Fibroblast of gingiva (primary cell): ENCODE measurements at regions not wholly inside any gene's neighbourhood (a gene's known extent, or its start where the extent isn't known, plus 50 kb on each side); places are given as distances from the start of the nearest gene placed in this dataset.

Experiments used
- DNase-seq: peaks from one replicate; pipeline ENCODE4 v3.0.0-alpha.2; 2011; ENCODE audit warnings: low read depth

DNA sequence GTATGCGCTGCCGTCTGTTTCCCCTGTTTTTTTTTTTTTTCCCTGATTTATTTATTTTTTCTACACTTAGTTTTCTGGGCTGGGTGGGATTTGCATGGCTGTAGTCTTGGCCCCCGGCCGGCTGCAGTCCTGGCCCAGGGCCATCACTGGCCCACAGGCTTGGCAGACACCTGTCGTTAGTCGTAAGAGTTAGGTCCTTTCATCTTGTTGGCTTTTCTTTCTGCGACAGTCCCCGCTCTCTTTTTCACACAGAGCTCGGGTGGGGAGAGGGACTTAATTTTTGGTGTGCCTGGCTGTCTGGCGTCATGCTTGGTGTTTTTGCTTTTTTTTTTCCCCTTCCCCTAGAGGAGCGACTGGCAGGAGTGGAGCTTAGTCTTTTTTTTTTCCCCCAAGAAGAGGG, 183.4 kb downstream of the KLF13 start:
- DNase-seq: no peak

DNA sequence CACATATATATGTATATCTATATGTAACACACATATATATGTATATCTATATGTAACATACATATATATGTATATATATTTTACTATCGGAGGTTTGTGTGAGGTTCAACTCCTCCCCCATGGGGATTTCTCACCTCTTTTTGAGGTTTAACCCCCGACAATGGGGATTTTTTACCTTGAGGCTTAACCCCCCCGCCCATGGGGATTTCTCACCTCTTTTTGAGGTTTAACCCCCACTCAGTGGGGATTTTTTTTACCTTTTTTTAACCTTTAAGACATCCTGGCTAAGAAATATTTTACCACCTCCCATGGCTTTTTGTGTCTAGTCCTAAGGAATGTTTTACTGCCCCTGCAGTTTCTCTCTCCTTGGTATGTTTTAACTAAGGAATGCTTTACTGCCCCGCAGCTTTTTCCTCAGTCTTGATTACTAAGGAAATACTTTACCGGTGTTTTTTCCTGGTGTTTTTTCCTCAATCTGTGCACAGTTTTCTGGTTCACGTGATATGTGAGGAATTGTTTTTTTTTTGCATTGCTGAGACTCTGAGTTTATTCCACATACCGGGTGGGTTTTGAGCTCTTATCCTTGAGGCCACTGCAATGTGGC, 185.2 kb downstream of the KLF13 start:
- no peak for DNase-seq

DNA sequence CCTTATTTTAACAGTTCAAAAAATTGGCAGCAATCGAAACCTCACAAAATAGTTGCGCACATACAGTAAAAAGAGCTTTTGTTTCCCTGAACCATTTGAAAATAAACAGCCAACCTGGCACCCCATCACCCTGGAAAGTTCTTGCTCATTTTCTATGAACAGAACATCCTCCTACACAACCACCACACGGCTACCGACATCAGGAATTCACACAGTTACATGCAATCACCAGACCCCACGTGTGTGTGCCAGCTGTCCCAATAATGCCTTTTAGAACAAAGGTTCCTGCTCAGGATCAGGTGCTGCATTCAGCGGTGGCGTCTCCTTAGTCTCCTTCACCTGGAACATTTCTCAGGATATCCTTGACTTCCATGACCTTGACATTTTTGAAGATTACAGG, 186.5 kb downstream of the KLF13 start:
- no peak for DNase-seq

DNA sequence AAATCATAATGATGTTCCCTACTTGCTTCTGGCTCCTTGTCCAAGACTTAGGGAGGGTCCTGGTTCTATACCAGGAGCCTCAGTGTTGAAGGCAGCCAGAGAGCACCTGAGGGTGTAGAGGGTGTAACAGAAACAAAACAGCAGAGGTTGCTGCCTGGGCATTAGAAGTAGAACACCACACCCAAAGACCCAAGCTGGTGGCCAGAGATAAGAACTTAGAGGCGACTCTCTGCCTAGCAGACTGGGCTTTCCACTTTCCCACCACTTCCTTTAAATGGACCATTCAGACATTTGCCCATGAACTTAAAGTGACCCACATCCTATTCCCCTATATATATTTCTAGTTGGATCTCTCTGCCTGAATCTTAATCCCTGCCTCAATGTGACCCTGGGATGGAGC, 189.8 kb downstream of the KLF13 start:
- DNase-seq: no peak

DNA sequence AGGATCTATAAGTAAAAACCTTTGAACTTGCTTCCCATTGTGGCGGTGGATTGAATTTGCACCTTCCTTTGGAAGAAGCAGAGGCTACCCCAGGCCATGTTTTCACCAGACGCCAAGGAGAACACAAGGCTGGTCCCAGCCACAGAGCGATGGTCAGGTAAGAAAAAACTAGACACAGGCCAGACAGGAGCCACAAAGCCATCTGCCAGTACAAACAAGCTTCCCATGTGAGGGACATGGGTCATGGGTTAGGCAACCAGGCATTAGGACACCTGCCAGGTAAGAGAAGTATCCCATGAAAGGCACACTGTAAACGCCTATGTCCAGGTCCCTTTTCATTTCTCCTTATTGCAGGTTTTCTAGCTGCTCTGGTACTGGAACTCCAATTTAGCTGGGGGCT, 190.2 kb downstream of the KLF13 start:
- no peak for DNase-seq

DNA sequence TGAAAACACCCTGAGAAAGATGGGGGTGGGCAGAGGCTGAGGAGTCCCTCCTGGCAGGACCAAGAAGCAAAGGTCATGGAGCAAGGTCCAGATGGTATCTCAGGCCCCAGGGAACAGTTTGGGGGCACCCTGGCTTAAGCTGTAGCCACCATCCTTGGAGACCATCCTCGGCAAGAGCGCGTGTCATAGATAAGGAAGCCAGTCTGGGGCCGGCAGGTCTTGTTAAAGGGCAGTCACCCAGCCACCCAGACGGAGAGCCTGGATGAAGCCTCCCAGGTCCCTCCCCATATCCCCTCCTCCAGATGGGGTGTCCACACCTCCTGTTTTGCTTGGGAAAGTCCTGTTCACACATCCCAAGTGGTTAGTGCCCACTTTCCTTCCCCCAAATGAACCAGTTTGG, 191.1 kb downstream of the KLF13 start:
- no peak for DNase-seq

DNA sequence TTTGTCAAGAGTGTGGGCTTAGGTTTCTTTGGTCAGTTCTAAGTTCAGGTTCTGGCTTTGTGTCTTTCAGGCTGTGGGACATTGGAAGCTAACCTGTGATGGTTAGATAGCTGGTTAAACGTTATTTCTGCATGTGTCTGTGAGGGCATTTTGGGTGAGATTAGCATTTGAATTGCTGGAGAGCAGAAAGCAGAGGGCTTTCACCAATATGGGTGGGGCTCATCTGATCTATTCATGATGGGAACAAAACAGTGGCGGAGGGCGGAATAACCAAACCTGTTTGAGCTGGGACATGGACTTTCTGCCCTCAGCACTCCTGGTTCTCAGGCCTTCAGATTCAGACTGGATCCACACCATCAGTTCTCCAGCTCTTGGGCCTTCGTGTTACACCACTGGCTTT, 195.4 kb downstream of the KLF13 start:
- DNase-seq: no peak

DNA sequence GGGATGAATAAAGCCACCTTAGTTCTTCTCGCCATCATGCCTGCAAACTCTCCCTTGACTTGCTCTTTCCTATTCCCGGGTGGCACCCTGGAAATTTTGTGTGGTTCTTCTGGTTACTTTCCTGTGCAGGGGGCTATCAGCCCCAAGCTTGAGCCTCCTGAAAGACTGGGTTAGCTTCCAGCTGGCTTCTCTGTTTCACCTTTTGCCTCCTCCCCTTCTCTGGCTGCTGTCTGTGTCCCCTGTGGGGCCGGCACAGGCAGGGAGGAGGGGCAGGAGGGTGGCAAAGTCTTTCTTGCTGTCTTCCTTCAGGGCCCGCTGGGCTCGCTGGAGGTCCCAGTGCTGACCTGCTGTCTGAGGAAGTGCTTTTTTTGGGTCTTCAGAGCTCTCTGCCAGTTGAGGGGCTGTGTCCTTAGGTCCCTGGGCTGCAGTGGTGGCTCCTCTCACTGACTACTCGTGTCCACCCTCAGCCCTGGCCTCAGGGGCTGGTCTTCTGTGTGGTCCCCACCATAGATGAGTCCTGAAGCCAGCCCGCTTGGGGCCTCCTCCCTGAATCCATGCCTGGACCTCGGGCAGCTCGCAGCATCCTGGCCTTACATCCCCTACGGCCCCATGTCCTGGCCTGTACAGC, 196.5 kb downstream of the KLF13 start:
- DNase-seq: no peak

DNA sequence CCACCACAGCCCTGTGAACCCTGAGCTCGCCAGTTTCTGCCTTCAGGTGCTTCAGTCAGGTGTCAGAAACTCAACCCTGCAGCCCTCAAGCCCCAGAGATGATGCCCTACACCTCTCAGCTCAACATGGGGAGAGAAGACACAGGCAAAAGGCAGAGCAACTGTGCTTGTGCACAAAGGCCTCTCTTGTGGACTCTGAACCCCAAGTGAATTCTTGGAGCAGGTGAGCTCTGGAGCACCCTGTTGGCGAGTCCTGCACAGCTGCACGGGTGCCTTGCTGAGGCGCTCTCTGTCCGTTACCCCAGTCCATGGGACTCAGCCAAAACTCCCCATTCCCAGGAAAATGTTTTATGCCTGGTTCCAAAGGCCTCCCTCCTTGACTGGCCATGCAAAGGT, 197.0 kb downstream of the KLF13 start:
- DNase-seq: no peak

DNA sequence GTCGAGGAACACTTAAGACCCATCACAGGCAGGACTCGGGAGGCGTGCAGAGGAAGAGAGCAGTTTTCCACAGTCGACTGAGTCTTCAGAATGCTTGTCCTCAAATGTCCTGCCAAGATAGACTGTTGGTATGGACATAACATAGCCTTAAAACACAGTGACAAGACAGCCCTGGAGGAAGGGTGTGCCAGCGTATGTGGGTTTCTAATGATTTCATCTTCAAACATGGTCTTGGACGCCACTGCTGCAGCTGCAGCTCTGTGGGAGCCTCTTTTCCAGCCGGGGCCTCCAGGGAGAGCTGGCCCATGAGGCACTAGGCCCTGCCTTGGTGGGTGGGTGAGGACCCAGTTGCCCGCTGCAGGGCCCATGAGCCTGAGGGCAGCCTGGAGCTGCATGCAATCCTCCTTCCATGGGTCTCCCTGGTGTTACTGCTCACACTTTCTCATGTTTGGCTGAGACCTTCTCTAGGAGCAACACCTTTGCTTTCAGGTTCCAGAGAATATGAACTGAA, 198.6 kb downstream of the KLF13 start:
- DNase-seq: no peak

DNA sequence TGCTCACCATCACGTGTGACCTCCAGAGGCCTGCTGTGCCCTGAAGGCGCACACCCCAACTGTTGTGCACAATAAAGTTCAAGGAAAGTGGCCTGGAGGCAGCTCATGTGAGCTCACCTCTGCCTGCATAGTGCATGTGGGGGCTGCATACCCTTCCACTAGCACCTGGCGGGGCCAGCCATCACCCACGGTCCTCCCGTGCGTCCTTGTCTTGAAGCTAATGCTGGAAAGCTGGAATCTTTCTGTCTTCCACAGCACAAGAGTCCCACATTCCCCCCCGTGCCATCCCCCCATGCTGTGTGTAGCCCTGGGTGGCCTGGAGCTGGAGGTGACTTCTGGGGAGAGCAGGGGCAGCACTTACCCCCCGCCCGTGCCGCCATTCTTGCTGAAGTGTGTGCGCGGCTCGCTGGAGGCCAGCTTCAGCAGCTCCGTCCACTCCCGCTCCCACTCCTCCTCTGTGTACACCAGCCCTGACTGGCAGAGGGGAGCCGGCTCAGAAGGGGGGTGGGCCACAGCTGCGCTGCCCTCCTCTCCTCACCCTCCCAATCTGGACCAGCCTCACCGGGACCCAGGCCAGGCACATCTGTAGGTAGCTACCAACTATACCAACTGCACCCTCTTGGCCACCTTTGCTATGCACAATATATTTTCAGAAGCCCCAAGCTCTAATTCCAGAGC, 199.5 kb downstream of the KLF13 start:
- DNase-seq: no peak

DNA sequence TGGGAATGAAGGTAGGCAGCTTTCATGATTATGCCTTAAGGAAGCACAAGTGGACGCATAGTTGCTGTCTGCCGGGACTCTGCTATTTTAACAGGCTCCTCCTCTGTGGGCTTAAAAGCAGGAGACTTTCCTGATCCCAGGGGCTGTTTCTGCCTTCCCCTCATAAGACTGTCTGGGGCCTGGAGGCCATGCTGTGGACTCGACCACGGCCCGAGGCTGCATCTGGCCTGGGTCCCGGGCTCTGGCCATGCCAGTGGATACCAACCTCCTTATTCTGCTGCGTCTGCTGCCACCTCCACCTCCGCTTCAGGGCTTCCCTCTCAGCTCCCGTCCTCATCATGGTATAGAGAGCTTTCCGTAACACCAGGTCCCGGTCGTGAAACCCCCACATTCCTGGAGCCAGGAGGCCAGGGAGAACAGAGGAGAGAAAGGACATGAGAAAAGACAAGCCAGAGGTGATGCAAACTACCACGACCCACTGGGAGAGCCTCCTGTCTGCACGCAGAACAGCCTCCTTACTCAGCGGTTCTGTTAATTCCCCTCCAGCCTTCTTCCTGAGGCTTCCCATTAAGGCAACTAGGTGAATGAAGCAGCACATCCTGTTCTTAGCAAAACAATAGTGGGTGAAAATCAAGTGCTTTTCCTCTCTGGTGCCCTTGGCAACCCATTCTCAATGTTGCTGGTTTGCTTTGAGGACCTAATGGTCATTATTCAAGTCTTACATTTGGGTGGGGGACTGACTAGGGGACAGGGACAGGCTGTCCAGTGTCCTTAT, 200.5 kb downstream of the KLF13 start:
- DNase-seq: no peak

DNA sequence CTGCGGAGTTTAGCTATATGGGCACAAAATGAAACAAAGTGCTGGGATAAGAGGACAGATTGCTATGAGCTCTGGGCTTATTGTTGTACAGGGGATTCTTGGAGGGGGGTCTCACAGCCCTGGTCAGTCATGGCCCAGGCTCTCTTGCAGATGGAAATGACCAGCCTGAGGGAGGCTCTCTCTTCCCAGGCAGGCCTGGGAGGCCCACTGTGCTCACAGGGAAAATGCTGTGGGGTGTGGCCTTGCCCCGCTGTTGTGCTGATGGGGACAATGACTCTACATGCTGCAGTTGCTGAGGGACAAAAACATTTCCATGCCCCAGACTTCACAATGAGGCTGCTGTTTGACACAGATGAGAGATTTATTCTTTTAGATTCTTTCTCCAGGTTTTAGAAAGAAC, 202.2 kb downstream of the KLF13 start:
- no peak for DNase-seq

DNA sequence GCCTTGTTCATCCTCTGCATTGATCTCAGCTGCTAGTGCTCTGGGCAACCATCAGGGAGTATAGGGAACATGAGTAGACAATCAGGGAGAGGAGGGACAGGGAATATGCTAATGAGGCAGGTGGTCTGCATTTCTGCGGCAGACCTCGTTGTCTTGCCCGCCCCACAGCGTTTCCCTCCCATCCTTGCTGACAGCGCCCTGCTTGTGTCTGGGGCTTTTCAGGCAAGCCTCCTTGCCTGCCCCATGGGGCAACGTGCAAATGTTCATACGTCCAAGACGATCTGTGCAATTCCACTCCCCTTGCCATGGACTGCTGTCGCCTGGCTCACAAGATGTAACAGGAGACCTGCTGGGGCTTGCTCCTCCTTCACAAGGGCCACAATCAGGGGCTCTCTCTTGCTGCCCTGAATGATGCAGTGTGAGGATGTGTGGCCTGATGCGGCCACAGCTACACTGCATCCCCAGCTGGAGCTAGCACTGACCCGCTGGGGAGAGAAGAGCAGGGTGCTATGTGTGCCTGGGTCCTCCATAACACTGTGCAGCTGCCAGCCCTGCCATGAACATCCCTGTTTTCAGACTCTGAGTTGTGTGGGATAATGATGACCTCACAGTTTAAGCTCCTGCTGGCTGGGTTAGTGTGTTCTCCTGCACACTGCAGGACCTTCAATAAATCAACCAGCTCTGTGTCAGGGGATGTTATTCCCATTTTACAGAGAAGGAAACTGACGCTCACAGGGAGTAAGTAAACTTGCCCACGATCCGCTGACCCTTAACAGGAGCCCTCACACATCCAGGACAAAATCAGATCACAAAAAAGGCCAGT, 211.3 kb downstream of the KLF13 start:
- DNase-seq: no peak

DNA sequence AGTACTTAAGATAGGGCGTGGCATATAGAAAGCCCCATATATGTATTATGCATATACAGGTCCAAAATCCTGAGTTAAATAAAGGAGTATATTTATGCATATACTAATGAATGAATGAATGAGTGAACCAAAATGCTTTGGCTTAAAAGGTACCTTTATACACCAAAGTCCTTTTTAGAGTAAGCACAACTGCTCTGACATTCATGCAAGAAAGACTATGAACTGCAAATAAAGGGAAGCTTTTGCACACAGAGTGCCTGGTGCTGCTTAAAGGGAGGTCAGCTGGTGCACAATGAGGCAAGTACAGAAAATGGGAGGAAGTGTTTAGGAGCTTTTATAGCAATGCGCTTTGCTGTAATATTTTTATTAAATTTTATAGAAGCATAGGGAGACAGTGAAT, 214.0 kb downstream of the KLF13 start:
- DNase-seq: no peak

DNA sequence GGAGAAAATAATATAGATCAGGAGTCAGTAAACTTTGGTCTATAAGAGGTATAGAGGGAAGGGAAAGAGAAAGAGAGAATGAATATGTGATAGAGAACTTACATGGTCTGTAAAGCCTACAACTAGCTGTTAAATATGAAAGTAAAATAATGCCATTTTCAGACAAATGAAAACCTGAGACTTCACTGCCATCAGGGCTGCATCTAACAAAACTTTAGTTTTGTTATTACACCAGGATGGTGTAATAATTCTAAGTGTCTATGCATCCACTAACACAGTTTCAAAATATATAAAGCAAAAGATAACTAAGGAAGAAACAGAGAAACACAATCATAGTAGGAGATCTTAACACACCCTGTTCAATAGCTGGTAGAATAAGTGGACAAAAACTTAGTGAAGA, 217.7 kb downstream of the KLF13 start:
- no peak for DNase-seq

DNA sequence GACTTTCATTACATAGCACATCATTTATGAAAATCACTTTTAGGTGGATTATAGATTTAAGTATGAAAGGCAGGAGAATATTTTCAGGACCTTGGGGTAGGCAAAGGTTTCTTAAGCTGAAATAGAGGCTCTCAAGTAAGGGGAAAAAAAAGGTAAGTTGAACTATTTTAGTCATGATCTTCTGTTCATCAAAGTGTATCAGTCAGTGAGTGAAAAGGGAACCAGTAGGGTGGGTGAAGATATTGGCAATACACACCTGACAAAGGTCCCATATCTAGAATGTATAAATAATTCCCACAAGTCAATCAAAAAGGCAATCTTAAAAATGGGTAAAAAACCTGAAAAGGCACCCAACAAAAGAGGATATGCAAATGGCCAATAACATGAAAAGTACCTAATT, 218.6 kb downstream of the KLF13 start:
- DNase-seq: no peak

DNA sequence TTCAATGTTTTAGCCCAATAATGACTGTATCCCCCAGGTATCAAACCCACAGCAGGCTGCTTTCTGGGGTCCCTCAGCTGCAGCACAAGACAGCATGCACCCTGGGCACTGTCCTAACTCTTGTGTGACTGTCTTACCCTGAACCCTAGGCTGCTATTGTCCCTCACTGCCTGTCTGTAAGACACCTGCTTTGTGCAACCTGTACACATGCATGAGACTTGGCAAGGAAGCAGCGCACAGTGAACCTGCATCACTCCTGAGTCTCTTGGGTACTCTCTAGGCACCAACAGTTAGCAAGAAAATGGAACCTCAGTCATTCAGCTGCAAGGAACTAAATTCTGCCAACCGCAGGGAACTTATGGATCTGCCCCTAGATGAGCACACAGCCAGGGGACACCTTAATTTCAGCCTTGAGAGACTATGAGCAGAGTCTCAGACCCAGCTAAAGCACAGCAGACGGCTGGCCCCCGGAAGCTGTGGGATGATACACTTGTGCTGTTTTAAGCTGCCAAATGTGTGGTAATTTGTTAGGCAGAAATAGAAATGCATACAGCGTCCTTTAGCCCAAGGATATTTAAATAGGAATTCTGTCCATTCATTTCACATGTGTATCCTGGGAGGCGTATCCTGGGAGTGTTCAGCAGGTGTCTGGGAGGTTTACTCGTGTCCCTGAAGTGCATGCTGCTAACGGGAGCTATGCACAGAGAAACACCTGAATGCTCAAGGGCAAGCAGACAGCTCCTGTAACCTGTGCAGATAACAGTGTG, 223.8 kb downstream of the KLF13 start:
- no peak for DNase-seq

DNA sequence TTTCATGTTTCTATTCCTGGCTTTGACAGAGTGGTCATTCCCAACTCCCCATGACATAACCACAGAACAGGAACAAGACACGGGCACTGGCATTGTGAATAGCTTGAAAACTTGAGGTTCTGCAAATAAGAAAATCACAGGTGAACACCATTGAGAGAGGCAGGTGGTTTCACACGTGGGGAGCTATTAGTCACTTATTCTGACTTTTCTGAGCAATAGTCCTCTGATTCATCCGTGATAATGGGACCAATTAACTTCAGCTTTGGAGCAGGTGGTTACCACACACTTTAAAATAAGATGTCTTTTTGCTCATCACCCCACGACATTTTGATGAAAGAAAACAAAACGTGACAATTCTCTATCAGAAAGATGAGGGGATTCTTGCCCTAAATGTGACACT, 224.7 kb downstream of the KLF13 start:
- no peak for DNase-seq

DNA sequence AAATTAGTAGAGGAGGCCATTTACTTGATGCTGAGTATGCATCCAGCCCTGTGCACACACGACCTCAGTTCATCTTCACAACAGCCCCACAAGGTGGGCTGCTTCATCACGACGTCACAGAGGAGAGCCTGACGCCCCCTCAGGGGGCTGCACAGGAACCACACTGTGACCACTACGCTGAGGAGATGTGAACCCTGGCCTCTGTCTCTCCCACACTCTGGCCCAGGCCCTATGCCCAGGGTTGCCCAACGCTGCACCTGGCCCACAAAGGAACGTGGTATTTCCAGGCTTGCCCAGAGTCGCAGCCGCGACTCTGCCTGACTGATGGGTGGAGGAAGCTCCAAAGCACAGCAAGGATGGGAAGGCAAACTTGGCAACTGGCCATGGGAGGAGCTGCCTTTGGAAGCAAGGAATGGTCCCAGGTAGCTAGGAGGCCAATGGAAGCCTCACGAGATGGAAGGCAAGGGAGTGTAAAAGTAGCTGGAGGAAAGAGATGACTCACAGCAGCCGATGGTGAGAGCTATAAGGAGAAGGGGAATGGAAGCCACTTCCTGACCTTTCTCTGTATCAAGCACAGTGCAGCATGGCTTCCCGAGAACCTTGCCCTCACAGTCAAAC, 226.0 kb downstream of the KLF13 start:
- no peak for DNase-seq

DNA sequence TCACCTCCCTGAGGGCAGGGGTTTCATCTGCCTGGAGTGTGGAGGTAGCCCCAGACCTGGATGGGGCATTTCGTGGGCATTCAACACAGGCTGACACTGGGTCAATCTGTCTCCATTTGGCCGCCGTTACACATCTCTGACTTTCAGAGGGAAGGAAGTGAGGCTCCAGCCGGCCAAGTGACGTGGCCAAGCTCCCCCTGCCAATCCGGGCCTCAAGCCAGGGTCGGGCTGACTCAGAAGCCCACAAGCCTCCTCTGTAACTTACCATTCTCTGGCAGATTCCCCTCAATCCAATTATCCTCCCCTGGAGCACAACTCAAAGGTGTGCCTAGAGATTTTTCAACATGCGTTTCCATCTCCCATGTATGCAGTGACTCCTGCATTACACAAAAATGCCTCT, 227.6 kb downstream of the KLF13 start:
- peak; percentile 86 for DNase-seq
